ENCODE measurements at regions not wholly inside any gene's neighbourhood (a gene's known extent, or its start where the extent isn't known, plus 50 kb on each side); places are given as distances from the start of the nearest gene placed in this dataset.

DNA sequence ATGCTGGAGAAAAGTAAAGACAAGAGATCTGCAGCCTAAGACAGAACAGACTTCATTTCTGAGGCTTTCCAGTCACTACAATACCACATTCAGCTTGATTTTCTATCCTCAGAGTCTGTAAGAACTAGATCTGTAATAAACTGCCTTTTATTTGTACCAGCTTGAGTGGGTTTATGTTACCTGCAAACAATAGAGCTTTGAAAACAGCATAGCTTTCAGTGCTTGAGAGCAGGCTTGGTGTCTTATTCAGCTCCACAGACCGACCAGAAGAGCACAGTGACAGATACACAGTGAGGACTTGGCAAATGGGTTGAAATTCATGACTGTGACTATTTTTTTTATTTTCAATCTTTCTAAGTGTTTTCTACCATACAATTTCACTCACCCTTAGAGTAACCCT is 207.8 kb upstream of the OTX2 start:
- intact Hi-C loops (cut with DNase I): no loop called here
- TF ChIP-seq, protein P1, sequence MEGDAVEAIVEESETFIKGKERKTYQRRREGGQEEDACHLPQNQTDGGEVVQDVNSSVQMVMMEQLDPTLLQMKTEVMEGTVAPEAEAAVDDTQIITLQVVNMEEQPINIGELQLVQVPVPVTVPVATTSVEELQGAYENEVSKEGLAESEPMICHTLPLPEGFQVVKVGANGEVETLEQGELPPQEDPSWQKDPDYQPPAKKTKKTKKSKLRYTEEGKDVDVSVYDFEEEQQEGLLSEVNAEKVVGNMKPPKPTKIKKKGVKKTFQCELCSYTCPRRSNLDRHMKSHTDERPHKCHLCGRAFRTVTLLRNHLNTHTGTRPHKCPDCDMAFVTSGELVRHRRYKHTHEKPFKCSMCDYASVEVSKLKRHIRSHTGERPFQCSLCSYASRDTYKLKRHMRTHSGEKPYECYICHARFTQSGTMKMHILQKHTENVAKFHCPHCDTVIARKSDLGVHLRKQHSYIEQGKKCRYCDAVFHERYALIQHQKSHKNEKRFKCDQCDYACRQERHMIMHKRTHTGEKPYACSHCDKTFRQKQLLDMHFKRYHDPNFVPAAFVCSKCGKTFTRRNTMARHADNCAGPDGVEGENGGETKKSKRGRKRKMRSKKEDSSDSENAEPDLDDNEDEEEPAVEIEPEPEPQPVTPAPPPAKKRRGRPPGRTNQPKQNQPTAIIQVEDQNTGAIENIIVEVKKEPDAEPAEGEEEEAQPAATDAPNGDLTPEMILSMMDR (IDR thresholded peaks at IDR 0.05): no peak
- TF ChIP-seq EP300 (IDR thresholded peaks at IDR 0.05) (no peak), POLR2AphosphoS5 (IDR thresholded peaks at IDR 0.05) (no peak), POLR2A (IDR thresholded peaks at IDR 0.05; ENCODE audit: low read depth) (no peak)
- no peaks in the 10 kb centered on the region for H3K27me3 ChIP-seq
- no peak overlapping the region for H3K4me3 ChIP-seq
- peaks cover 0 to 11% (median 2%) of the 10 kb centered on the region in 4 donors for H3K9me3 ChIP-seq
- H3K27ac ChIP-seq (replicated peaks in 1 of 4): no peak overlapping the region
- no peak for DNase-seq (ENCODE audit: extremely low spot score)
- 50% methylated on average over 1 of the region's 1 CpG for WGBS
- H3K4me1 ChIP-seq: no peaks in the 10 kb centered on the region
- no peaks in the 10 kb centered on the region for H3K36me3 ChIP-seq

DNA sequence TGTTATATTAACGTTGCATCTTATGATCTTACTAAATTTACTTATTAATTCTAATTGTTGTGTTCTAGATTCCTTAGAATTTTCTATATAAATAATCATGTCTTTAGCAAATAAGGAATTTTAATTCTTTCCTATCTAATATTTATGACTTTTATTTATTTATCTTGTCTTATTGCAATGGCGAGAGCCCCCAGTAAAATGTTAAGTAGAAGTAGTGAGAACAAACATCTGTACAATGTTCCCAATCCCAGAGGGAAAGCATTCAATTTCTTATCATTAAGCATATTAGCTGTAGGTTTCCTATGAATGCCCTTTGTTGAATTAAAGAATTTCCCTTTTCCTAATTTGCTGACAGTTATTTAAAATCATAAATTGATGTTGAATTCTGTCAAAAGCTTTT is 203.7 kb upstream of the OTX2 start:
- Histone ChIP-seq H3K9me3 (peaks cover 0 to 11% (median 5%) of the 10 kb centered on the region in 4 donors), H3K27ac (replicated peaks in 1 of 4) (no peak overlapping the region), H3K4me1 (no peaks in the 10 kb centered on the region), H3K4me3 (no peak overlapping the region), H3K36me3 (no peaks in the 10 kb centered on the region), H3K27me3 (no peaks in the 10 kb centered on the region)
- TF ChIP-seq POLR2AphosphoS5 (IDR thresholded peaks at IDR 0.05): no peak
- TF ChIP-seq POLR2A (IDR thresholded peaks at IDR 0.05; ENCODE audit: low read depth): no peak
- no peak for TF ChIP-seq EP300 (IDR thresholded peaks at IDR 0.05)
- TF ChIP-seq, protein P1 (IDR thresholded peaks at IDR 0.05): no peak
- 84% methylated on average over 2 of the region's 2 CpGs for WGBS
- DNase-seq (ENCODE audit: extremely low spot score): no peak
- intact Hi-C loops (cut with DNase I): no loop called here

DNA sequence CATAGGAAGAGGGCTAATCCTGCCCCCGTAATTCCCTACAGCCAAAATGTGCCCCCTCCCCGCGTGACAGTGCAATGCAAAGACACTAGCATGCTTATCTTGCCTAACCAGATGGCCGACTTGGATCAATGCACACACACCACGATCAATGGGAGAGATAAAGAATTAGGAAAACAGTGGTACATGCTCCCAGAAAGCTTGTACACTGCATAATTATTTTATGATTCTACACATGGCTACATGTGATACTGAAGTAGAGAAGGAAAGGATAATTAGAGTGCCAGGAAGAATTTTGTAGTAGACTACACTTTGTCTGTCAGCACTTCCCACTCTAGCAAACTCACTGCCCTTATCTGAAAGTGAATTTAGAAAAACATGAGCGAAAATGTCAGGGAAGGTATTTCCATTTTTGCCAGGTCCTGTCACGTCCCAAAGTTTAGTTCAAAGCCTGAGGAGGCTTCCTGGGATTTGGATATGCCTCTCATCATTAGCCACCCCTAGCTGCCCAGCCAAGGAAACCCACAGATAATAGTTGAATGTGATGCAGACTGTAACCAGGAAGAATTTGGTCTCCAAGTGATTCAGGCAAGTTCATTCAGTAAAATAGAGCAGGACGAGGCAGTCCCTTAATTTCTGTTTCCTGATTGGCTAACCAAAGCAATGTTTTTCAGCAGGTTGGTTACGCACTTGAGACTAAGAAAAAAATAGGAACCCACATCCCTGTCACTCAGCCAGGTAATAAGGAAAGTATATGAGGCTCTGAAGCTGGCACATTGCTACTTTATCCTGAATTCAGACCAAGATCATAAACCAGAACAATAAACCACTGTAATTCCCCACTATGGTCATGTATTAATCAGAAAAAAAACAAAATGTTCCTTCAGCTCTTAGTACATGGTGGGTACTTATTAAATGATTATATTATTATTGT is 199.6 kb upstream of the OTX2 start:
- no peak overlapping the region for H3K4me3 ChIP-seq
- no peaks in the 10 kb centered on the region for H3K36me3 ChIP-seq
- no peak overlapping the region for H3K27ac ChIP-seq (replicated peaks in 1 of 4)
- no peaks in the 10 kb centered on the region for H3K4me1 ChIP-seq
- intact Hi-C loops (cut with DNase I): no loop called here
- WGBS: 46% methylated on average over 9 of the region's 9 CpGs
- no peak for TF ChIP-seq POLR2AphosphoS5 (IDR thresholded peaks at IDR 0.05)
- no peak for TF ChIP-seq EP300 (IDR thresholded peaks at IDR 0.05)
- TF ChIP-seq POLR2A (IDR thresholded peaks at IDR 0.05; ENCODE audit: low read depth): no peak
- TF ChIP-seq, protein P1 (IDR thresholded peaks at IDR 0.05): no peak
- H3K9me3 ChIP-seq: peaks cover 0 to 11% (median 5%) of the 10 kb centered on the region in 4 donors
- H3K27me3 ChIP-seq: peaks cover 0 to 8% (median 0%) of the 10 kb centered on the region in 4 donors
- no peak for DNase-seq (ENCODE audit: extremely low spot score)

- intact Hi-C loops (cut with DNase I): no loop called here
- no peak for TF ChIP-seq EP300 (IDR thresholded peaks at IDR 0.05)
- TF ChIP-seq, protein P1 (IDR thresholded peaks at IDR 0.05): no peak
- TF ChIP-seq POLR2A (IDR thresholded peaks at IDR 0.05; ENCODE audit: low read depth): no peak
- TF ChIP-seq POLR2AphosphoS5 (IDR thresholded peaks at IDR 0.05): no peak
These were observed 198.3 kb upstream of the OTX2 start for GRCh38 chr14:57008534-57008933.

More at GRCh38 chr14:57008534-57008933, 198.3 kb upstream of the OTX2 start:
- H3K27me3 ChIP-seq: peaks cover 0 to 8% (median 0%) of the 10 kb centered on the region in 4 donors
- H3K4me3 ChIP-seq: no peak overlapping the region
- peaks cover 0 to 10% (median 1%) of the 10 kb centered on the region in 4 donors for H3K9me3 ChIP-seq
- DNase-seq (ENCODE audit: extremely low spot score): no peak
- WGBS: 48% methylated on average over 3 of the region's 3 CpGs
- no peaks in the 10 kb centered on the region for H3K4me1 ChIP-seq
- H3K36me3 ChIP-seq: no peaks in the 10 kb centered on the region
- no peak overlapping the region for H3K27ac ChIP-seq (replicated peaks in 1 of 4)
